ENCODE measurements at regions not wholly inside any gene's neighbourhood (a gene's known extent, or its start where the extent isn't known, plus 50 kb on each side); places are given as distances from the start of the nearest gene placed in this dataset.

GRCh38 chr7:53690411-53690810, 655.0 kb downstream of the POM121L12 start:
- WGBS, 2 experiments (ENCODE audit: extremely low coverage in 1 of 2, insufficient coverage in 1 of 2, insufficient read length in 1 of 2, insufficient replicate concordance in 2 of 2, low coverage in 1 of 2, low lambda C conversion rate in 2 of 2, missing lambda C conversion rate in 1 of 2): 94% methylated on average over 2 of the region's 2 CpGs; no CpG with 5 or more reads in 1 of the 2 experiments
- H3K23ac ChIP-seq (ENCODE audit: insufficient read length): no peak overlapping the region
- no peak overlapping the region for H2BK12ac ChIP-seq (ENCODE audit: low read depth, low read length)
- no peaks in the 10 kb centered on the region for H3K9me3 ChIP-seq (ENCODE audit: insufficient read depth in 2 of 2, low read depth in 1 of 2, low read length in 1 of 2)
- ChIA-PET POLR2A (ENCODE audit: partially characterized antibody) (no interaction called here), CTCF (ENCODE audit: partially characterized antibody) (no interaction called here)
- no peaks in the 10 kb centered on the region for H3K4me1 ChIP-seq (replicated peaks in 1 of 4; ENCODE audit: control insufficient read depth in 3 of 4, insufficient read depth in 4 of 4, low read length in 3 of 4)
- no peak overlapping the region for H3K56ac ChIP-seq (replicated peaks; ENCODE audit: insufficient read length, low read depth, low read length)
- no peak overlapping the region for H3K9ac ChIP-seq (replicated peaks in 1 of 4; ENCODE audit: extremely low read depth in 1 of 4, low read depth in 3 of 4, low read length in 3 of 4)
- no peaks in the 10 kb centered on the region for H4K20me1 ChIP-seq (replicated peaks in 1 of 2; ENCODE audit: control insufficient read depth in 1 of 2, insufficient read depth in 2 of 2, low read length in 2 of 2)
- no peaks in the 10 kb centered on the region for H3K79me1 ChIP-seq (ENCODE audit: low read depth, low read length)
- H3K36me3 ChIP-seq (ENCODE audit: control insufficient read depth in 2 of 4, insufficient read depth in 4 of 4, low read length in 3 of 4): no peaks in the 10 kb centered on the region
- DNase-seq (ENCODE audit: low read depth in 1 of 2, low spot score in 2 of 2) (no peak), FAIRE-seq (no peak)
- H2BK20ac ChIP-seq (ENCODE audit: low read length): no peak overlapping the region
- H3K4me3 ChIP-seq (ENCODE audit: extremely low read depth in 1 of 4, insufficient read depth in 2 of 4, low read depth in 3 of 4, low read length in 4 of 4): no peak overlapping the region
- no peak overlapping the region for H3K18ac ChIP-seq (ENCODE audit: extremely low read depth, low read length)
- no peak overlapping the region for H2AK5ac ChIP-seq (ENCODE audit: low read depth, low read length)
- no peak overlapping the region for H3K4me2 ChIP-seq (ENCODE audit: insufficient read depth in 1 of 2, low read depth in 2 of 2, low read length in 2 of 2)
- H2BK15ac ChIP-seq (ENCODE audit: low read length): no peak overlapping the region
- H3K79me2 ChIP-seq (ENCODE audit: control insufficient read depth in 1 of 2, insufficient read depth in 2 of 2, low read length in 2 of 2): no peaks in the 10 kb centered on the region
- no peak overlapping the region for H2BK5ac ChIP-seq (ENCODE audit: low read depth, low read length)
- no peak overlapping the region for H3K27ac ChIP-seq (ENCODE audit: low read depth, low read length)
- H2BK120ac ChIP-seq (replicated peaks; ENCODE audit: low read depth, low read length): no peak overlapping the region
- no peaks in the 10 kb centered on the region for H3K23me2 ChIP-seq (ENCODE audit: low read depth, low read length)
- peaks cover 0 to 1% (median 0%) of the 10 kb centered on the region in 4 experiments; a peak in 1 of 7 replicates for H3K27me3 ChIP-seq (replicated peaks in 1 of 4; ENCODE audit: control insufficient read depth in 3 of 4, extremely low read depth in 1 of 4, insufficient read depth in 3 of 4, low read length in 3 of 4)
- no peak overlapping the region for H3K4ac ChIP-seq (replicated peaks; ENCODE audit: insufficient read length, low read depth, low read length)
- no peak overlapping the region for H4K5ac ChIP-seq (ENCODE audit: insufficient read length, low read depth, low read length)
- H4K8ac ChIP-seq (ENCODE audit: extremely low read depth, insufficient read depth, low read length): no peak overlapping the region
- H2AFZ ChIP-seq (ENCODE audit: low read length): no peak overlapping the region
- no peak overlapping the region for H4K91ac ChIP-seq (replicated peaks; ENCODE audit: insufficient read length, low read length)
- H3K14ac ChIP-seq (ENCODE audit: insufficient read length): no peak overlapping the region
- TF ChIP-seq ATF2 (IDR thresholded peaks at IDR 0.05; ENCODE audit: low read length) (no peak), BRCA1 (IDR thresholded peaks at IDR 0.05; ENCODE audit: low read depth, low read length) (no peak), TBP (IDR thresholded peaks at IDR 0.05; ENCODE audit: low read depth, low read length) (no peak), JUN (IDR thresholded peaks at IDR 0.05; ENCODE audit: low read depth, low read length) (no peak), CTBP2 (IDR thresholded peaks at IDR 0.05; ENCODE audit: borderline replicate concordance, insufficient read depth, insufficient read length, low read length) (no peak), CHD1 (IDR thresholded peaks at IDR 0.05; ENCODE audit: low read depth, low read length) (no peak), FOSL1 (IDR thresholded peaks at IDR 0.05; ENCODE audit: insufficient read depth, low read depth, low read length) (no peak), TEAD4 (IDR thresholded peaks at IDR 0.05; ENCODE audit: low read depth, low read length) (no peak), RFX5 (IDR thresholded peaks at IDR 0.05; ENCODE audit: borderline replicate concordance, low read depth, low read length) (no peak), EZH2 (IDR thresholded peaks at IDR 0.05; ENCODE audit: low read depth, low read length, severe bottlenecking) (no peak), ATF3 (IDR thresholded peaks at IDR 0.05; ENCODE audit: insufficient read depth, low read depth, low read length) (no peak), CBX5 (IDR thresholded peaks at IDR 0.05; ENCODE audit: low read depth, low read length) (no peak), TAF1 (IDR thresholded peaks at IDR 0.05; ENCODE audit: low read depth, low read length) (no peak)

Data from H1 (cell line).